HG02938 (cell line): ENCODE measurements at regions not wholly inside any gene's neighbourhood (a gene's known extent, or its start where the extent isn't known, plus 50 kb on each side); places are given as distances from the start of the nearest gene placed in this dataset.
"Not testable (repeated sequence)": the region's sequence is repeated elsewhere in the genome, so short reads cannot be mapped to it uniquely, and the experiment has no call there.

Experiments
- ATAC-seq: cut with Tn5 transposase; IDR thresholded peaks from one replicate; pipeline ENCODE4 v1.9.1; 2021; ENCODE audit warnings: mild to moderate bottlenecking, moderate library complexity; ENCODE audit not compliant: unreplicated experiment

GRCh38 chr4:49153011-49153410 is 166.9 kb downstream of the CWH43 start:
- ATAC-seq: peak; percentile 28

DNA sequence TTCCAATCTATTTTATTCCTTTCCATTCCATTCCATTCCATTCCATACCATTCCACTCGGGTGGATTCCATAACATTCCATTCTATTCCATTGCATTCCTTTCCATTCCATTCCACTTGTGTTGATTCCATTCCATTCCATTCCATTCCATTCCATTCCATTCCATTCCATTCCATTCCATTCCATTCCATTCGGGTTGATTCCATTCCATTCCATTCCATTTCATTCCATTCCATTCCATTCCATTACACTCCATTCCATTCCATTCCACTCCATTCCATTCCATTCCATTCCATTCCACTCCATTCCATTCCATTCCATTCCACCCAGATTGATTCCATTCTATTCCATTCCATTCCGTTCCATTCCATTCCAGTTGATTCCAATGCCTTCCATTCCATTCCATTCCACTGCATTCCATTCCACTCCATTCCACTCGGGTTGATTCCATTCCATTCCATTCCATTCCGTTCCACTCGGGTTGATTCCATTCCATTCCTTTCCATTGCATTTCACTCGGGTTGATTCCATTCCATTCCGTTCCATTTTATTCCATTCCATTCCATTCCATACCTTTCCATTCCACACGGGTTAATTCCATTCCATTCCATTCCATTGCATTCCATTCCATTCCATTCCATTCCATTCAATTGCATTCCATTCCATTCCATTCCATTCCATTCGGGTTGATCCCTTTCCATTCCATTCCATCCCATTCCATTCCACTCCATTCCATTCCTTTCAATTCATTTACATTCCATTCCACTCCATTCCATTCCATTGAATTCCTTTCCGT is 168.4 kb downstream of the CWH43 start:
- peak; percentile 60 for ATAC-seq

- ATAC-seq: not testable (repeated sequence)
Observed at GRCh38 chr4:49155270-49155669, 169.2 kb downstream of the CWH43 start.

GRCh38 chr4:49156309-49156708 is 170.2 kb downstream of the CWH43 start:
- not testable (repeated sequence) for ATAC-seq

- not testable (repeated sequence) for ATAC-seq
Observed at GRCh38 chr4:49157630-49158029, 171.6 kb downstream of the CWH43 start.

- not testable (repeated sequence) for ATAC-seq
Observed at GRCh38 chr4:49161111-49161541, 175.1 kb downstream of the CWH43 start.

GRCh38 chr4:49164916-49165315 is 178.8 kb downstream of the CWH43 start:
- not testable (repeated sequence) for ATAC-seq

DNA sequence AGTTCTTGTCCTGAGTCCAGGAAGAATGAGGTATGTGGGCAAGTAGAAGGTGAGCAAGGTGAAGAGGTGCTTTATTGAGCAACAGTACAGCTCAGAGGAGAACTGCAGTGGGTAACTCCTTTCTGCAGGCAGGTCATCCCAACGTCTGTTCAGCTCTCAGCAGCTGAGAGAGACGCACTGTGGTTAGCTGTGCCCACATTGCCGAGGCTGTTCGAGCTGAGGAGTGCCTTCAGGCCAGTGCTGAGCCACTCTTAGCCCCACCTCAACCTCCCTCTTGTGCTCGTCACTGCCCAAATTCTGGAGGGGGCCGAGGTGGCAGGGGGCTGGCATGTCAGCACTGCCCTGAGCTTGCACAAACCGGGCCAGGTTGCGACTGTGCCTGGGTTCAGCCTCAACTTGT is 191.8 kb downstream of the CWH43 start:
- ATAC-seq: not testable (repeated sequence)

DNA sequence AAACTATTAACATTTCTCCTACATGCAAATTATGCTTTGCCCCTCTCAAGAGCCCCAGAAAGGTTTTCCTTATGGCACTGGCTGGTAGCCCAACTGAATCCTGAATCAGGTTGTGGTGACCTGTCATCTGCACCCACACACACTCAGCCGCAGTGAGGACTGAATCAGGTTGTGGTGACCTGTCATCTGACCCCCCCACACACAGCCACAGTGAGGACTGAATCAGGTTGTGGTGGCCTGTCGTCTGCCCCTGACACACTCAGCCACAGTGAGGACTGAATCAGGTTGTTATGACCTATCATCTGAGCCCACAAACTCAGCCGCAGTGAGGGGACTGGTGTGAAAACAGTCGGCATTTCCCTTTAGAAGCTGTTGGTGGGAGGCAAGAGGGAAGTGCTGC is 195.0 kb downstream of the CWH43 start:
- ATAC-seq: not testable (repeated sequence)

DNA sequence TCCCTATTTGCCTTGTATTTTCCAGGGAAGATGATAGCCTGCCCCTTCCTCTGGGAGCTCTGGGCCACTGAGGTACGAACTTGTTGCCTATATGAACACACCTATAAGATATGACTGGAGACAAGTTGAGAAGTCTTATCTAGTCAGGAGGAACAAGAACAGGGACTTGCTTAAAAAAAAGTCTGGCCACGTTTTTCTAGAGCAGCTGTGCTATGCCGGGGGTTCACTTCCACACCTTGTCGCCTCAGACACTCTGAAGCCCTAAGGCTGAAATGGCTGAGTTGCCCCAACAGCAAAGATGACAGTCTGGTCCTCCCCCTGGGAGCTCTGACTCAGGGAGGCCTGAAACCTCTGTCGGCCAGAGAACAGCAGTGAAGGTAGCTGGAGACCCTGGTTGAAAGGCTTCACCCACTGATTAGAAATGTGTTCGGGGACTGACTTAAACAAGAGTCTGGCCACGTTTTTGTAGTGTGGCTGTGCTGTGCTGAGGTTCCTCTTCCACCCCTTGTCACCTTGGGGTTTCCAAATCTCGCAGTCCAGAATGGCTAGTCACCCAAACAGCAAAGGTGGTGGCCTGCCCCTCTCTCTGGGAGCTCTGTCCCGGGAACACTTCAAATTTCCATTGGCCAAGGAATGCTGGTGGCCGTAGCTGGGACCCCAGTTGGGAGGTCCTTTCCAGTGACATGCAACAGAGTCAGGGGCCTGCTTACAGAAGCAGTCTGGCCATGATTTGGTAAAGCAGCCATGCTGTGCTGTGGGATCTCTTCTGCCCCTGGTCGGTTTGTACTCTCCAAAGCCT is 225.5 kb downstream of the CWH43 start:
- not testable (repeated sequence) for ATAC-seq

DNA sequence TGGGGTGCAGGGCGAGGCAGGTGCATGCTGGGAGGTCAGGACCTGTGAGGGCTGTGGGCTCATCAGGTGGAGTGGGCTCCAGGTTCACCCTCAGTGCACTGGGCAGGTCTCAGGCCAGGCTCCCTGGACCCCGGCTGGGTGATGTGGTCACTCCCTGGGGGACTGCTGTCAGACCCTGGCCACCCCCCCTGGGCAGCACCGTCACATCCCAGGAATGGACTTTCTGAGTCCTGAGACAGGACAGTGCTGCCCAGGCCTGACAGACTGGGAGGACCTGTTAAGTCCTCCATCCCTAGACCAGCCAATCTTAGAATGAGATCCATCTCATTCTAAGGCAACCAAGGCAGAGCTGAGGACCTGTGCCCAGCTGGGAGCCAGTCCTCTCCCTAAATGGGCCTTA is 227.2 kb downstream of the CWH43 start:
- not testable (repeated sequence) for ATAC-seq

GRCh38 chr4:49213750-49214149 is 227.7 kb downstream of the CWH43 start:
- not testable (repeated sequence) for ATAC-seq

GRCh38 chr4:49214453-49215081 is 228.5 kb downstream of the CWH43 start:
- ATAC-seq: not testable (repeated sequence)

- not testable (repeated sequence) for ATAC-seq
Observed at GRCh38 chr4:49215082-49215479, 229.0 kb downstream of the CWH43 start.

DNA sequence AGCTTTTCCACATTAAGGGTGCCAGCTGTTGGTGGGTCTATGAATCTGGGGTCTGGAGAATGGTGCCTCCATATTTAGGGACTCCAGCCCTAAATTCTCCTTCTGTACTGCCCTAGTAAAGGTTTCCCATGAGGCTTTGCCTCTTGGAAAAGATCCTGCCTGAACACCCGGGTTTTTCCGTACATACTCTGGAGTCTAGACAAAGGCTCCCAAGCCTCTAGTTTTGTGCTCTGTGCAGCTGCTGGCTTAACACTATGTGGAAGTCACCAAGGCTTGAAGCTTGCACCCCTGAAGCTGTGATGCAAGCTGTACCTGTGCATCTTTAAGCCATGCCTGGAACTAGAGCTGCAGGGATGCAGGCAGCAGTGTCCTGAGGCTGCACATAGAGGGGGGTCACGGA is 230.5 kb downstream of the CWH43 start:
- not testable (repeated sequence) for ATAC-seq

GRCh38 chr4:49217492-49217891 is 231.4 kb downstream of the CWH43 start:
- ATAC-seq: no peak

- not testable (repeated sequence) for ATAC-seq
Observed at GRCh38 chr4:49218094-49218493, 232.0 kb downstream of the CWH43 start.

- ATAC-seq: not testable (repeated sequence)
Observed at GRCh38 chr4:49218931-49219330, 232.9 kb downstream of the CWH43 start.

DNA sequence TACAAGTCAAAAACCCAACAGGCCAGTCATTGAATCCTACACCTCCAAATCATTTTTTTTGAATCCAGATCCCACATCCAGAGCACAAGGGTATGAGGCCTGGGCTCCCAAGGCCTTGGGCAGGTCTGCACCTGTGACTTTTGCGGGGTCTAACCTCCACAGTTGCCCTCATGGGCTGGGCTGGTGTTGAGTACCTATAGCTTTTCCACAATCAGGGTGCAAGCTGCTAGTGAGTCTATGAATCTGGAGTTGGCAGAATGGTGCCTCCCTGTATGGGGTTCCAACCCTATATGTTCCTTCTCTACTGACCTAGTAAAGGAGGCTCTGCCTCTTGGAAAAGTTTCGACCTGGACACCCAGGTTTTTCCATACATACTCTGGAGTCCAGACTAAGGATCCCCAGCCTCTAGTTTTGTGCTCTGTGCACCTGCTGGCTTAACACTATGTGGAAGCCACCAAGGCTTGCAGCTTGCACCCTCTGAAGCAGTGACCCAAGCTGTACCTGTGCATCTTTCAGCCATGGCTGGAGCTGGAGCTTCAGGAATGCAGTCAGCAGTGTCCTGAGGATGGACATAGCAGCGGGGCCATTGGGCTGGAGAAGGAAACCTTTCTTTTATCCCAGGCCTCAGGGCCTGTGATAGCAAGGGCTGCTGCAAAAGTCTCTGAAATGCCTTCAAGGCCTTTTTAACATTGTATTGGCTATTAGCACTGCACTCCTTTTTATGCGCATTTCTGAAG is 233.6 kb downstream of the CWH43 start:
- ATAC-seq: not testable (repeated sequence)

- ATAC-seq: no peak
Observed at GRCh38 chr4:49221209-49221608, 235.1 kb downstream of the CWH43 start.

DNA sequence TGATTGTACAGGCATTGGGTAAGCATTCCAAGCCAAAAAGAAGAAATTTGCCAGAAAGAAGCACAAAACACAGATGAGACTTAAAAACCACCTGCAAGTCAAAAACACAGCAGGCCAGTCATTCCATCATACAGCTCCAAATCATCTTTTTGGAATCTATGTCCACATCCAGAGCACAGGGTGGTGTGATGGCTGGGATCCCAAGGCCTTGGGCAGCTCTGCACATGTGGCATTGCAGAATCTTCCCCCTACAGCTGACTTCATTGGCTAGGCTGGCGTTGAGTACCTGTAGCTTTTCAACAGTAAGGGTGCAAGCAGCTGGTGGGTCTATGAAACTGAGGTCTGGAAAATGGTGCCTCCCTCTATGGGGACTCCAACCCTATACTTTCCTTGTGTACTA is 236.7 kb downstream of the CWH43 start:
- ATAC-seq: not testable (repeated sequence)
